HCT116 (cell line): ENCODE measurements at regions not wholly inside any gene's neighbourhood (a gene's known extent, or its start where the extent isn't known, plus 50 kb on each side); places are given as distances from the start of the nearest gene placed in this dataset.

Experiments used
- ATAC-seq: fragments of 200-7000 bp; cut with Tn5 transposase; 2 replicates; pipeline ENCODE4 v1.9.1; 2020; ENCODE audit warnings: mild to moderate bottlenecking, moderate library complexity
- BruUV-seq: library from RNA; stranded (reverse); fragments of 400-500 nt; replicated peaks from 2 replicates; lab custom pipeline; 2021; lab: Mats Ljungman, UMichigan
- CTCF ChIA-PET: fragments of 300-600 bp; sonication (Branson Sonifier 250); formaldehyde crosslinking; loops from one replicate; lab custom pipeline; 2021; ENCODE audit warnings: antibody characterized with exemption; lab: Charles Lee
- POLR2A ChIA-PET: fragments of 300-600, 350-600 bp; sonication (Branson Sonifier 250); formaldehyde crosslinking; loops from one replicate; lab custom pipeline; 2021; ENCODE audit warnings: antibody characterized with exemption; lab: Charles Lee
- RAD21 ChIA-PET, 2 experiments: fragments of 300-600 bp; sonication (Branson Sonifier 250); formaldehyde crosslinking; loops; one replicate each; lab custom pipeline; 2023; ENCODE audit warnings: low total read pairs in 2 of 2; ENCODE audit not compliant: uncharacterized antibody in 2 of 2, unreplicated experiment in 2 of 2, low non-redundant PET in 1 of 2; lab: Charles Lee
- DNase-seq: peaks from one replicate; pipeline ENCODE4 v3.0.0-alpha.2; 2010; ENCODE audit warnings: low read depth, low spot score
- H2AFZ ChIP-seq: fragments of 200-600 bp; shearing (Covaris generic), sonication (generic); 2 replicates; pipeline ENCODE4 v1.6.1; 2017; ENCODE audit warnings: low read depth, mixed run types, mixed read lengths, antibody characterized with exemption, low read length; ENCODE audit not compliant: poor library complexity, severe bottlenecking
- H3K27ac ChIP-seq: 2 replicates; pipeline ENCODE4 v1.5.1; 2012; ENCODE audit warnings: low read depth, low read length
- H3K27me3 ChIP-seq: fragments of 200-600 bp; sonication (generic); 2 replicates; pipeline ENCODE4 v1.6.1; 2016; ENCODE audit warnings: mixed run types, low read length, mixed read lengths; ENCODE audit not compliant: insufficient read depth
- H3K36me3 ChIP-seq, 2 experiments: fragments of 200-500 bp in 1 of 2; fragments of 200-600 bp in 1 of 2; sonication (Bioruptor generic) in 1 of 2; sonication (generic) in 1 of 2; 2 replicates each; pipeline versions ENCODE4 v1.5.1 to v1.6.1; 2014 to 2016; ENCODE audit warnings: low read length in 2 of 2, inconsistent platforms in 1 of 2, mixed read lengths in 1 of 2, mixed run types in 1 of 2; ENCODE audit not compliant: insufficient read depth in 2 of 2, control insufficient read depth in 1 of 2
- H3K4me1 ChIP-seq, 2 experiments: fragments of 200-600 bp in 1 of 2; sonication (generic) in 1 of 2; 2 replicates each; pipeline versions ENCODE4 v1.5.1 to v1.6.1; 2012 to 2017; ENCODE audit warnings: low read length in 2 of 2, inconsistent platforms in 1 of 2, mild to moderate bottlenecking in 1 of 2, mixed read lengths in 1 of 2, mixed run types in 1 of 2, moderate library complexity in 1 of 2; ENCODE audit not compliant: insufficient read depth in 2 of 2, control insufficient read depth in 1 of 2
- H3K4me2 ChIP-seq: fragments of 200-600 bp; sonication (generic); 2 replicates; pipeline ENCODE4 v1.6.1; 2017; ENCODE audit warnings: mixed run types, low read length, mixed read lengths
- H3K4me3 ChIP-seq, 2 experiments: fragments of 200-600 bp in 1 of 2; sonication (generic) in 1 of 2; replicated peaks in 1 of 2; 2 replicates each; pipeline ENCODE4 v1.5.1; 2011 to 2016; ENCODE audit warnings: low read length in 2 of 2, control low read depth in 1 of 2, low read depth in 1 of 2, mild to moderate bottlenecking in 1 of 2, mixed read lengths in 1 of 2, mixed run types in 1 of 2
- H3K79me2 ChIP-seq: fragments of 200-600 bp; sonication (generic); 2 replicates; pipeline ENCODE4 v1.6.1; 2017; ENCODE audit warnings: mild to moderate bottlenecking, mixed run types, low read length, moderate library complexity, mixed read lengths; ENCODE audit not compliant: insufficient read depth
- H3K9ac ChIP-seq: fragments of 200-600 bp; sonication (generic); 2 replicates; pipeline ENCODE4 v1.6.1; 2016; ENCODE audit warnings: low read length, mixed read lengths
- H3K9me2 ChIP-seq: fragments of 200-600 bp; sonication (generic), shearing (Covaris generic); 2 replicates; pipeline ENCODE4 v1.6.1; 2017; ENCODE audit warnings: mixed run types, mild to moderate bottlenecking, moderate library complexity; ENCODE audit not compliant: insufficient read depth
- H3K9me3 ChIP-seq, 2 experiments: fragments of 200-500 bp in 1 of 2; fragments of 200-600 bp in 1 of 2; sonication (Bioruptor generic) in 1 of 2; sonication (generic) in 1 of 2; 2 replicates each; pipeline ENCODE4 v1.6.1; 2014 to 2017; ENCODE audit warnings: low read length in 2 of 2, mixed read lengths in 2 of 2, inconsistent platforms in 1 of 2, low read depth in 1 of 2, mild to moderate bottlenecking in 1 of 2, mixed run types in 1 of 2, moderate library complexity in 1 of 2; ENCODE audit not compliant: control insufficient read depth in 1 of 2, insufficient read depth in 1 of 2
- H4K20me1 ChIP-seq: fragments of 200-600 bp; sonication (generic), shearing (Covaris generic); 2 replicates; pipeline ENCODE4 v1.6.1; 2017; ENCODE audit warnings: mixed run types, mild to moderate bottlenecking, moderate library complexity; ENCODE audit not compliant: insufficient read depth
- CBX3 ChIP-seq: IDR thresholded peaks from 2 replicates; pipeline ENCODE4 v1.6.1; 2012; ENCODE audit warnings: low read depth
- CEBPB ChIP-seq: IDR thresholded peaks from 2 replicates; pipeline ENCODE4 v1.6.1; 2012; ENCODE audit warnings: low read depth
- EGR1 ChIP-seq: IDR thresholded peaks from 2 replicates; pipeline ENCODE4 v1.6.1; 2012; ENCODE audit warnings: low read depth
- ELF1 ChIP-seq: IDR thresholded peaks from 2 replicates; pipeline ENCODE4 v1.6.1; 2012; ENCODE audit warnings: low read depth, borderline replicate concordance
- EZH2 ChIP-seq: fragments of 200-600 bp; sonication (generic); IDR thresholded peaks from 2 replicates; pipeline ENCODE4 v1.6.1; 2017; ENCODE audit warnings: antibody characterized with exemption, mixed run types
- EZH2phosphoT487 ChIP-seq: fragments of 200-600 bp; IDR thresholded peaks from 2 replicates; pipeline ENCODE4 v1.6.1; 2018; ENCODE audit warnings: antibody characterized with exemption, borderline replicate concordance
- FOSL1 ChIP-seq: IDR thresholded peaks from 2 replicates; pipeline ENCODE4 v1.6.1; 2012; ENCODE audit warnings: low read depth
- MAX ChIP-seq: IDR thresholded peaks from 2 replicates; pipeline ENCODE4 v1.6.1; 2012
- POLR2A ChIP-seq: IDR thresholded peaks from 2 replicates; pipeline ENCODE4 v1.7.0; 2011; ENCODE audit warnings: borderline replicate concordance; ENCODE audit not compliant: insufficient read depth, insufficient read length; ENCODE audit errors: extremely low read depth
- RAD21 ChIP-seq: IDR thresholded peaks from 2 replicates; pipeline ENCODE4 v1.6.1; 2012; ENCODE audit warnings: low read depth, mild to moderate bottlenecking
- SP1 ChIP-seq: IDR thresholded peaks from 2 replicates; pipeline ENCODE4 v1.6.1; 2012; ENCODE audit warnings: low read depth
- SRF ChIP-seq: IDR thresholded peaks from 2 replicates; pipeline ENCODE4 v1.6.1; 2012; ENCODE audit warnings: low read depth
- TCF7L2 ChIP-seq: IDR thresholded peaks from 2 replicates; pipeline ENCODE4 v1.7.0; 2011; ENCODE audit warnings: borderline replicate concordance, inconsistent platforms; ENCODE audit not compliant: insufficient read depth, insufficient read length; ENCODE audit errors: extremely low read depth
- YY1 ChIP-seq: IDR thresholded peaks from 2 replicates; pipeline ENCODE4 v1.6.1; 2011; ENCODE audit warnings: low read length, low read depth, moderate library complexity, mild to moderate bottlenecking; ENCODE audit not compliant: insufficient replicate concordance; ENCODE audit errors: extremely low read depth
- ZFX ChIP-seq: fragments of 450-650 bp; IDR thresholded peaks from 2 replicates; pipeline ENCODE4 v1.6.1; 2017
- ZNF274 ChIP-seq: fragments of 200-500 bp; sonication (Bioruptor generic); IDR thresholded peaks from 2 replicates; pipeline ENCODE4 v1.6.1; 2014; ENCODE audit warnings: mild to moderate bottlenecking, low read depth, low read length, inconsistent platforms
- intact Hi-C: fragments of 100-400 bp; cut with micrococcal nuclease; formaldehyde crosslinking; loops from 2 replicates; pipeline ENCODE4 v1.10.0; 2022

- CTCF ChIA-PET: no interaction called here
- Histone ChIP-seq H3K9me3 (peaks cover 4 to 9% of the 10 kb centered on the region in 2 experiments; a peak in 2 of 4 replicates), H2AFZ (no peak overlapping the region), H3K4me2 (no peak overlapping the region), H3K79me2 (no peaks in the 10 kb centered on the region), H3K27ac (no peak overlapping the region), H3K4me3 (no peak overlapping the region), H3K4me1 (no peaks in the 10 kb centered on the region), H3K9me2 (no peaks in the 10 kb centered on the region), H3K9ac (no peak overlapping the region), H4K20me1 (no peaks in the 10 kb centered on the region), H3K27me3 (no peaks in the 10 kb centered on the region), H3K36me3 (no peaks in the 10 kb centered on the region)
- no TSS peak for BruUV-seq
- POLR2A ChIA-PET: no interaction called here
- ATAC-seq: no peak
- no peak for DNase-seq
- intact Hi-C loops: no loop called here
- RAD21 ChIA-PET: no interaction called here
- TF ChIP-seq EZH2 (no peak), MAX (no peak), ZNF274 (no peak), RAD21 (no peak), SP1 (no peak), ZFX (no peak), CBX3 (no peak), ELF1 (no peak), YY1 (no peak), EZH2phosphoT487 (no peak), FOSL1 (no peak)
These were observed 148.3 kb downstream of the PRDM9 start for GRCh38 chr5:23655674-23656073.

- H3K36me3 ChIP-seq: no peaks in the 10 kb centered on the region
- H3K27ac ChIP-seq: no peak overlapping the region
- no peak overlapping the region for H3K4me3 ChIP-seq
- no peak overlapping the region for H2AFZ ChIP-seq
- ChIA-PET POLR2A (no interaction called here), CTCF (no interaction called here), RAD21 (no interaction called here)
- no peaks in the 10 kb centered on the region for H4K20me1 ChIP-seq
- TF ChIP-seq TCF7L2 (no peak), ZFX (no peak), ZNF274 (no peak), CBX3 (no peak), RAD21 (no peak), EGR1 (no peak), SRF (no peak), YY1 (no peak), FOSL1 (no peak), EZH2 (no peak), POLR2A (no peak), CEBPB (no peak), EZH2phosphoT487 (no peak), MAX (no peak)
- H3K9ac ChIP-seq: no peak overlapping the region
- no peaks in the 10 kb centered on the region for H3K4me1 ChIP-seq
- no peak overlapping the region for H3K4me2 ChIP-seq
- no peaks in the 10 kb centered on the region for H3K79me2 ChIP-seq
- no TSS peak for BruUV-seq
- intact Hi-C loops: no loop called here
- DNase-seq (no peak), ATAC-seq (no peak)
- no peaks in the 10 kb centered on the region for H3K9me2 ChIP-seq
- H3K27me3 ChIP-seq: no peaks in the 10 kb centered on the region
- H3K9me3 ChIP-seq: peaks cover 3 to 16% of the 10 kb centered on the region in 2 experiments; a peak in 2 of 4 replicates
These were observed 168.0 kb downstream of the PRDM9 start for GRCh38 chr5:23675456-23675855.
